ENCODE measurements at regions not wholly inside any gene's neighbourhood (a gene's known extent, or its start where the extent isn't known, plus 50 kb on each side); places are given as distances from the start of the nearest gene placed in this dataset.

GRCh38 chr12:105761075-105761474 is 377.7 kb downstream of the NUAK1 start:
- no peak for TF ChIP-seq CREB1 (IDR thresholded peaks at IDR 0.05; ENCODE audit: low read depth)
- no peak for TF ChIP-seq CEBPB (IDR thresholded peaks at IDR 0.05)
- TF ChIP-seq REST (IDR thresholded peaks at IDR 0.05; ENCODE audit: low read depth): no peak
- TF ChIP-seq TCF12 (IDR thresholded peaks at IDR 0.05; ENCODE audit: low read depth): no peak
- no peak for TF ChIP-seq RAD21 (IDR thresholded peaks at IDR 0.05; ENCODE audit: low read depth)
- TF ChIP-seq EP300 (IDR thresholded peaks at IDR 0.05; ENCODE audit: borderline replicate concordance): no peak
- TF ChIP-seq YY1 (IDR thresholded peaks at IDR 0.05; ENCODE audit: low read depth): no peak
- TF ChIP-seq TEAD4 (IDR thresholded peaks at IDR 0.05): no peak
- no peak for TF ChIP-seq TAF1 (IDR thresholded peaks at IDR 0.05; ENCODE audit: low read depth)
- TF ChIP-seq EGR1 (IDR thresholded peaks at IDR 0.05): no peak
- TF ChIP-seq MAX (IDR thresholded peaks at IDR 0.05): no peak
- no peak for TF ChIP-seq FOXM1 (IDR thresholded peaks at IDR 0.05; ENCODE audit: borderline replicate concordance, low read depth)

GRCh38 chr12:105764216-105764835 is 374.4 kb downstream of the NUAK1 start:
- TF ChIP-seq MAX (IDR thresholded peaks at IDR 0.05): no peak
- no peak for TF ChIP-seq YY1 (IDR thresholded peaks at IDR 0.05; ENCODE audit: low read depth)
- TF ChIP-seq CEBPB (IDR thresholded peaks at IDR 0.05): no peak
- TF ChIP-seq USF1 (IDR thresholded peaks at IDR 0.05): no peak
- TF ChIP-seq TEAD4 (IDR thresholded peaks at IDR 0.05): no peak
- no peak for TF ChIP-seq EGR1 (IDR thresholded peaks at IDR 0.05)
- no peak for TF ChIP-seq REST (IDR thresholded peaks at IDR 0.05; ENCODE audit: low read depth)
- TF ChIP-seq FOXM1 (IDR thresholded peaks at IDR 0.05; ENCODE audit: borderline replicate concordance, low read depth): no peak
- no peak for TF ChIP-seq ZBTB7A (IDR thresholded peaks at IDR 0.05; ENCODE audit: low read depth)
- TF ChIP-seq TAF1 (IDR thresholded peaks at IDR 0.05; ENCODE audit: low read depth): no peak
- TF ChIP-seq EP300 (IDR thresholded peaks at IDR 0.05; ENCODE audit: borderline replicate concordance): no peak
- TF ChIP-seq TCF12 (IDR thresholded peaks at IDR 0.05; ENCODE audit: low read depth): no peak
- no peak for TF ChIP-seq CREB1 (IDR thresholded peaks at IDR 0.05; ENCODE audit: low read depth)
- no peak for TF ChIP-seq RAD21 (IDR thresholded peaks at IDR 0.05; ENCODE audit: low read depth)

GRCh38 chr12:105765053-105766014 is 373.4 kb downstream of the NUAK1 start:
- TF ChIP-seq MAX (IDR thresholded peaks at IDR 0.05): no peak
- TF ChIP-seq TEAD4 (IDR thresholded peaks at IDR 0.05): no peak
- no peak for TF ChIP-seq REST (IDR thresholded peaks at IDR 0.05; ENCODE audit: low read depth)
- TF ChIP-seq YY1 (IDR thresholded peaks at IDR 0.05; ENCODE audit: low read depth): no peak
- no peak for TF ChIP-seq NFIC (IDR thresholded peaks at IDR 0.05)
- TF ChIP-seq EP300 (IDR thresholded peaks at IDR 0.05; ENCODE audit: borderline replicate concordance): no peak
- no peak for TF ChIP-seq USF1 (IDR thresholded peaks at IDR 0.05)
- no peak for TF ChIP-seq RAD21 (IDR thresholded peaks at IDR 0.05; ENCODE audit: low read depth)
- no peak for TF ChIP-seq CEBPB (IDR thresholded peaks at IDR 0.05)
- TF ChIP-seq EGR1 (IDR thresholded peaks at IDR 0.05): no peak
- no peak for TF ChIP-seq TCF12 (IDR thresholded peaks at IDR 0.05; ENCODE audit: low read depth)
- no peak for TF ChIP-seq CREB1 (IDR thresholded peaks at IDR 0.05; ENCODE audit: low read depth)
- no peak for TF ChIP-seq FOXM1 (IDR thresholded peaks at IDR 0.05; ENCODE audit: borderline replicate concordance, low read depth)
- TF ChIP-seq TAF1 (IDR thresholded peaks at IDR 0.05; ENCODE audit: low read depth): no peak
- no peak for TF ChIP-seq ZBTB7A (IDR thresholded peaks at IDR 0.05; ENCODE audit: low read depth)
